Tibial nerve (tissue), 4 donors: ENCODE measurements at regions not wholly inside any gene's neighbourhood (a gene's known extent, or its start where the extent isn't known, plus 50 kb on each side); places are given as distances from the start of the nearest gene placed in this dataset.

Source experiments
- DNase-seq, 2 donors: peaks; one replicate each; pipeline ENCODE4 v3.0.0-alpha.2; 2019; ENCODE audit warnings: low spot score in 2 of 2
- H3K27ac ChIP-seq, 4 donors: fragments of 200-600 bp; sonication (generic) in 3 of 4; one replicate each; pipeline ENCODE4 v1.5.1; 2017 to 2019; ENCODE audit warnings: mild to moderate bottlenecking in 1 of 4
- H3K27me3 ChIP-seq, 2 donors: fragments of 200-600 bp; sonication (generic) in 1 of 2; one replicate each; pipeline versions ENCODE4 v1.5.1 to v1.6.0; 2017 to 2019
- H3K36me3 ChIP-seq, 3 donors: fragments of 200-600 bp; sonication (generic); one replicate each; pipeline ENCODE4 v1.5.1; 2018 to 2019
- H3K4me1 ChIP-seq, 4 donors: fragments of 200-600 bp; sonication (generic) in 3 of 4; one replicate each; pipeline ENCODE4 v1.5.1; 2017 to 2019
- H3K4me3 ChIP-seq, 4 donors: fragments of 200-600 bp; sonication (generic) in 3 of 4; one replicate each; pipeline ENCODE4 v1.5.1; 2017 to 2019; ENCODE audit warnings: mild to moderate bottlenecking in 1 of 4, moderate library complexity in 1 of 4
- H3K9me3 ChIP-seq, 4 donors: fragments of 200-600 bp; sonication (generic) in 3 of 4; one replicate each; pipeline ENCODE4 v1.5.1; 2017 to 2019
- EP300 ChIP-seq, 2 donors: sonication (generic); formaldehyde crosslinking; IDR thresholded peaks; one replicate each; pipeline ENCODE4 v1.6.1; 2017; ENCODE audit warnings: antibody characterized with exemption in 2 of 2, mild to moderate bottlenecking in 1 of 2
- POLR2A ChIP-seq, 2 donors: fragments of 450-650 bp; IDR thresholded peaks; one replicate each; pipeline ENCODE4 v1.6.1; 2017; ENCODE audit warnings: antibody characterized with exemption in 2 of 2, mild to moderate bottlenecking in 2 of 2, moderate library complexity in 2 of 2
- WGBS, 2 donors: methylation state at CpG; one replicate each; pipeline ENCODE4 v1.1.5; 2018; 5-methylcytosine and 5-hydroxymethylcytosine counted together
- TF ChIP-seq, protein P1 (sequence below), 5 experiments: fragments of 200-600 bp in 3 of 5; fragments of 450-650 bp in 2 of 5; sonication (generic) in 3 of 5; IDR thresholded peaks; one replicate each; pipeline ENCODE4 v1.5.1; 2016 to 2019; ENCODE audit warnings: antibody characterized with exemption in 5 of 5, mild to moderate bottlenecking in 3 of 5, moderate library complexity in 2 of 5

GRCh38 chr2:9703701-9704221, 73.0 kb upstream of the YWHAQ start:
- 56 to 59% methylated on average over 2 to 3 of the region's 3 CpGs for WGBS, 2 donors
- Histone ChIP-seq H3K9me3 (no peaks in the 10 kb centered on the region), H3K4me1 (peaks cover 0 to 14% (median 7%) of the 10 kb centered on the region in 4 donors), H3K36me3 (no peaks in the 10 kb centered on the region), H3K27me3 (no peaks in the 10 kb centered on the region), H3K27ac (peak overlapping the region in 2 of 4 donors; percentile 43 to 48), H3K4me3 (no peak overlapping the region)
- TF ChIP-seq, protein P1, sequence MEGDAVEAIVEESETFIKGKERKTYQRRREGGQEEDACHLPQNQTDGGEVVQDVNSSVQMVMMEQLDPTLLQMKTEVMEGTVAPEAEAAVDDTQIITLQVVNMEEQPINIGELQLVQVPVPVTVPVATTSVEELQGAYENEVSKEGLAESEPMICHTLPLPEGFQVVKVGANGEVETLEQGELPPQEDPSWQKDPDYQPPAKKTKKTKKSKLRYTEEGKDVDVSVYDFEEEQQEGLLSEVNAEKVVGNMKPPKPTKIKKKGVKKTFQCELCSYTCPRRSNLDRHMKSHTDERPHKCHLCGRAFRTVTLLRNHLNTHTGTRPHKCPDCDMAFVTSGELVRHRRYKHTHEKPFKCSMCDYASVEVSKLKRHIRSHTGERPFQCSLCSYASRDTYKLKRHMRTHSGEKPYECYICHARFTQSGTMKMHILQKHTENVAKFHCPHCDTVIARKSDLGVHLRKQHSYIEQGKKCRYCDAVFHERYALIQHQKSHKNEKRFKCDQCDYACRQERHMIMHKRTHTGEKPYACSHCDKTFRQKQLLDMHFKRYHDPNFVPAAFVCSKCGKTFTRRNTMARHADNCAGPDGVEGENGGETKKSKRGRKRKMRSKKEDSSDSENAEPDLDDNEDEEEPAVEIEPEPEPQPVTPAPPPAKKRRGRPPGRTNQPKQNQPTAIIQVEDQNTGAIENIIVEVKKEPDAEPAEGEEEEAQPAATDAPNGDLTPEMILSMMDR (IDR thresholded peaks at IDR 0.05): no peak
- TF ChIP-seq POLR2A (IDR thresholded peaks at IDR 0.05): no peak
- TF ChIP-seq EP300 (IDR thresholded peaks at IDR 0.05): no peak
- peak in 1 of 2 donors; percentile 23 for DNase-seq

- TF ChIP-seq EP300 (IDR thresholded peaks at IDR 0.05) (no peak), POLR2A (IDR thresholded peaks at IDR 0.05) (no peak)
- TF ChIP-seq, protein P1 (IDR thresholded peaks at IDR 0.05): no peak
- DNase-seq: no peak
- H3K4me1 ChIP-seq: peaks cover 0 to 14% (median 7%) of the 10 kb centered on the region in 4 donors
- no peaks in the 10 kb centered on the region for H3K36me3 ChIP-seq
- no peak overlapping the region for H3K27ac ChIP-seq
- H3K27me3 ChIP-seq: no peaks in the 10 kb centered on the region
- H3K9me3 ChIP-seq: peaks cover 0 to 4% (median 0%) of the 10 kb centered on the region in 4 donors
- H3K4me3 ChIP-seq: no peak overlapping the region
- 84 to 94% methylated on average over 3 of the region's 3 CpGs for WGBS, 2 donors
Observed at GRCh38 chr2:9704600-9704999, 73.8 kb upstream of the YWHAQ start.

DNA sequence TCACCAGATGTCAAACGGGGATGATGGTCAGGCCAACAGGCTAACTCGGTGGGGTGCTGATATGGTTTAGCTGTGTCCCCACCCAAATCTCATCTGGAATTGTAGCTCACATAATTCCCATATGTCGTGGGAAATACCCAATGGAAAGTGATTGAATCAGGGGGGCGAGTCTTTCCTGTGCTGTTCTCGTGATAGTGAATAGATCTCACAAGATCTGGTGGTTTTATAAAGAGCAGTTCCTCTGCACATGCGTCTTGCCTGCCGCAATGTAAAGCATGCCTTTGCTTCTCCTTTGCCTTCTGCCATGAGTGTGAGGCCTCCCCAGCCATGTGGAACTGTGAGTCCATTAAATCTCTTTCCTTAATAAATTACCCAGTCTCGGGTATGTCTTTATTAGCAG, 74.4 kb upstream of the YWHAQ start:
- 87 to 88% methylated on average over 8 of the region's 8 CpGs for WGBS, 2 donors
- H3K27ac ChIP-seq: no peak overlapping the region
- H3K9me3 ChIP-seq: peaks cover 0 to 9% (median 0%) of the 10 kb centered on the region in 4 donors
- TF ChIP-seq, protein P1 (IDR thresholded peaks at IDR 0.05): no peak
- no peak for TF ChIP-seq EP300 (IDR thresholded peaks at IDR 0.05)
- no peak for TF ChIP-seq POLR2A (IDR thresholded peaks at IDR 0.05)
- no peaks in the 10 kb centered on the region for H3K27me3 ChIP-seq
- peaks cover 0 to 14% (median 7%) of the 10 kb centered on the region in 4 donors for H3K4me1 ChIP-seq
- H3K4me3 ChIP-seq: no peak overlapping the region
- no peak for DNase-seq
- H3K36me3 ChIP-seq: no peaks in the 10 kb centered on the region

DNA sequence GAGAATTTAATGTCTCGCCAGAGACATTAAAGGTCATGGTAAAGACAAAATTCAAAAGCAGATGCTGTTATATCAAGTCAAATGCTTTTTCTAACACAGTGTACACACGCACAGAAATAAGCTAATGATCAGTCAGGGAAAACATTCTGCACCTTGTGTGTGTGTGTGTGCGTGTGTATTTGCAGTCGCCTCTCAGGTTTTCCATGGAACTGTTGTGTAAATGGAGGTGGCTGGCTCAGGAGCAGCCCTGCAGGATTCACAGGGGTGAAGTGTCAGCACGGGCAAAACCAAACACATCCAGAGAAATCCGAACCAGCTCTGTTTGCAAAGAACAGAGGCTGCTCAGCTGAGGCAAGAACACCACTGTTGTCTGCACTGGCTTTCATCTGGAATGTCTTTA, 76.2 kb upstream of the YWHAQ start:
- peaks cover 0 to 9% (median 0%) of the 10 kb centered on the region in 4 donors for H3K9me3 ChIP-seq
- H3K27ac ChIP-seq: no peak overlapping the region
- TF ChIP-seq EP300 (IDR thresholded peaks at IDR 0.05) (no peak), POLR2A (IDR thresholded peaks at IDR 0.05) (no peak)
- TF ChIP-seq, protein P1 (IDR thresholded peaks at IDR 0.05): no peak
- H3K36me3 ChIP-seq: no peaks in the 10 kb centered on the region
- no peaks in the 10 kb centered on the region for H3K27me3 ChIP-seq
- H3K4me3 ChIP-seq: no peak overlapping the region
- no peak for DNase-seq
- WGBS, 2 donors: 72 to 77% methylated on average over 6 of the region's 6 CpGs
- peaks cover 0 to 14% (median 7%) of the 10 kb centered on the region in 4 donors for H3K4me1 ChIP-seq

DNA sequence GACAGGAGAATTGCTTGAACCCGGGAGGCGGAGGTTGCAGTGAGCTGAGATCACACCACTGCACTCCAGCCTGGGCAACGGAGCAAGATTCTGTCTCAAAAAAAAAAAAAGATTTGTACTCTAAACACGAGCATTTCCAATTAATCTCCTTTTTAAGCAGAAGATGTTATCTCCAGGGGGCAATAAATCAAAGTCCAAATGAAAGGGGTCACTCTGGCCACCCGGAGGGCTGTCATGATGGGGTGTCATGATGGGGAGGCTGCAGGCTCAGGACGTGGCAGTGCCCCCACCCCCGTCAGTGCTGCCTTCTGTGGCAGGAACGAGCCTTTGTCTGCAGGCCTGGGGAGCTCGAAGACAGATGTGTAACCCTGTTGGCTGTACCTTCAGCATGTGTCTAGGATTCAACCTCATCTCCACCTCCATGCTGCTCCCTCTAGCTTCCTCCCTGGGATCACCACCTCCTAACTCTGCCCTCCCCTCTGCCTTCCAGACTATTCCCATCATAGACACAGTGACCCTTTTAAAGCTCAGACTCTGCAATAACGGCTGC, 76.9 kb upstream of the YWHAQ start:
- TF ChIP-seq EP300 (IDR thresholded peaks at IDR 0.05) (no peak), POLR2A (IDR thresholded peaks at IDR 0.05) (no peak)
- TF ChIP-seq, protein P1 (IDR thresholded peaks at IDR 0.05): no peak
- Histone ChIP-seq H3K27ac (no peak overlapping the region), H3K4me1 (peaks cover 0 to 11% (median 5%) of the 10 kb centered on the region in 4 donors), H3K9me3 (peaks cover 0 to 9% (median 0%) of the 10 kb centered on the region in 4 donors), H3K27me3 (no peaks in the 10 kb centered on the region), H3K36me3 (no peaks in the 10 kb centered on the region), H3K4me3 (no peak overlapping the region)
- WGBS, 2 donors: 66 to 71% methylated on average over 10 of the region's 10 CpGs
- DNase-seq: no peak
